SK-N-SH (cell line): ENCODE measurements at regions not wholly inside any gene's neighbourhood (a gene's known extent, or its start where the extent isn't known, plus 50 kb on each side); places are given as distances from the start of the nearest gene placed in this dataset.

Experiments used
- CTCF ChIA-PET: fragments of 300-600, 350-600 bp; formaldehyde crosslinking; extraction: SDS; loops from one replicate; lab custom pipeline; 2021; lab: Yijun Ruan, JAX
- POLR2A ChIA-PET: fragments of 350-600 bp; sonication (Branson Sonifier 250); formaldehyde crosslinking; extraction: SDS; loops from one replicate; lab custom pipeline; 2020; ENCODE audit warnings: antibody characterized with exemption, inconsistent platforms; lab: Yijun Ruan, JAX
- DNase-seq: peaks from one replicate; pipeline ENCODE4 v3.0.0; 2012
- H2AFZ ChIP-seq: fragments of 200-600 bp; sonication (generic); 2 replicates; pipeline ENCODE4 v1.8.1; 2016; ENCODE audit warnings: antibody characterized with exemption, mild to moderate bottlenecking, low read depth
- H3F3A ChIP-seq: fragments of 200-600 bp; sonication (generic); replicated peaks from 2 replicates; pipeline ENCODE3; 2016; ENCODE audit warnings: antibody characterized with exemption, mild to moderate bottlenecking; ENCODE audit not compliant: insufficient read depth
- H3K27ac ChIP-seq, 2 experiments: fragments of 200-500 bp in 1 of 2; fragments of 200-600 bp in 1 of 2; sonication (Bioruptor generic) in 1 of 2; sonication (generic), shearing (Covaris generic) in 1 of 2; 2 replicates each; pipeline versions ENCODE4 v1.5.1 to v1.6.1; 2014 to 2016; ENCODE audit warnings: low read depth in 2 of 2, inconsistent platforms in 1 of 2, low read length in 1 of 2, mild to moderate bottlenecking in 1 of 2, mixed read lengths in 1 of 2
- H3K27me3 ChIP-seq: fragments of 200-600 bp; sonication (generic), shearing (Covaris generic); 2 replicates; pipeline ENCODE4 v1.6.1; 2016; ENCODE audit warnings: mixed run types; ENCODE audit not compliant: insufficient read depth
- H3K36me3 ChIP-seq, 2 experiments: fragments of 200-500 bp in 1 of 2; fragments of 200-600 bp in 1 of 2; sonication (Bioruptor generic) in 1 of 2; sonication (generic) in 1 of 2; replicated peaks in 1 of 2; 2 replicates each; pipeline versions ENCODE3 to v1.5.1; 2014 to 2016; ENCODE audit warnings: low read length in 1 of 2, mild to moderate bottlenecking in 1 of 2; ENCODE audit not compliant: insufficient read depth in 2 of 2, control insufficient read depth in 1 of 2
- H3K4me1 ChIP-seq, 2 experiments: fragments of 200-500 bp in 1 of 2; fragments of 200-600 bp in 1 of 2; sonication (Bioruptor generic) in 1 of 2; sonication (generic), shearing (Covaris generic) in 1 of 2; 2 replicates each; pipeline versions ENCODE4 v1.5.1 to v1.6.1; 2014 to 2016; ENCODE audit warnings: low read depth in 1 of 2, low read length in 1 of 2, mixed run types in 1 of 2; ENCODE audit not compliant: insufficient read depth in 2 of 2, control insufficient read depth in 1 of 2
- H3K4me2 ChIP-seq: fragments of 200-600 bp; sonication (generic), shearing (Covaris generic); 2 replicates; pipeline ENCODE4 v1.6.1; 2017; ENCODE audit warnings: mixed run types
- H3K4me3 ChIP-seq, 2 experiments: fragments of 200-500 bp in 1 of 2; fragments of 200-600 bp in 1 of 2; sonication (Bioruptor generic) in 1 of 2; sonication (generic), shearing (Covaris generic) in 1 of 2; 2 replicates each; pipeline versions ENCODE4 v1.5.1 to v1.8.1; 2014 to 2016; ENCODE audit warnings: low read depth in 2 of 2, inconsistent platforms in 1 of 2, low read length in 1 of 2, mild to moderate bottlenecking in 1 of 2, mixed read lengths in 1 of 2, moderate library complexity in 1 of 2
- H3K79me2 ChIP-seq: fragments of 200-600 bp; sonication (generic); 2 replicates; pipeline ENCODE4 v1.8.1; 2017; ENCODE audit warnings: mild to moderate bottlenecking; ENCODE audit not compliant: insufficient read depth
- H3K9ac ChIP-seq: fragments of 200-600 bp; sonication (generic); 2 replicates; pipeline ENCODE4 v1.6.1; 2017; ENCODE audit warnings: mixed run types
- H3K9me2 ChIP-seq: fragments of 200-600 bp; sonication (generic); 2 replicates; pipeline ENCODE4 v1.6.1; 2017; ENCODE audit warnings: mixed run types
- H3K9me3 ChIP-seq: fragments of 200-600 bp; sonication (generic); 2 replicates; pipeline ENCODE4 v1.6.1; 2017; ENCODE audit warnings: mixed run types, mild to moderate bottlenecking, moderate library complexity
- H4K20me1 ChIP-seq: fragments of 200-600 bp; sonication (generic); 2 replicates; pipeline ENCODE4 v1.6.1; 2017; ENCODE audit warnings: mild to moderate bottlenecking, mixed run types; ENCODE audit not compliant: insufficient read depth
- CHD2 ChIP-seq: fragments of 150-350 bp; IDR thresholded peaks from 2 replicates; pipeline ENCODE4 v1.6.1; 2018; ENCODE audit warnings: low read length; ENCODE audit not compliant: partially characterized antibody
- EP300 ChIP-seq, 2 experiments: IDR thresholded peaks; 2 replicates each; pipeline versions ENCODE4 v1.4.0 to v1.6.1; 2012; ENCODE audit warnings: borderline replicate concordance in 1 of 2, low read depth in 1 of 2, low read length in 1 of 2
- FOSL2 ChIP-seq: IDR thresholded peaks from 2 replicates; pipeline ENCODE4 v1.4.0; 2012; ENCODE audit warnings: low read depth, mild to moderate bottlenecking, moderate library complexity, borderline replicate concordance
- FOXJ3 ChIP-seq: sonication (generic); formaldehyde crosslinking; IDR thresholded peaks from 2 replicates; pipeline ENCODE4 v1.5.1; 2020; ENCODE audit warnings: mild to moderate bottlenecking, missing genetic modification reagents
- FOXM1 ChIP-seq: IDR thresholded peaks from 2 replicates; pipeline ENCODE4 v1.4.0; 2012; ENCODE audit warnings: low read depth, mild to moderate bottlenecking
- JUND ChIP-seq: IDR thresholded peaks from 2 replicates; pipeline ENCODE4 v1.4.0; 2012
- MEF2A ChIP-seq: IDR thresholded peaks from 2 replicates; pipeline ENCODE4 v1.4.0; 2012; ENCODE audit warnings: low read depth, borderline replicate concordance
- NFIC ChIP-seq: IDR thresholded peaks from 2 replicates; pipeline ENCODE4 v1.4.0; 2012; ENCODE audit warnings: borderline replicate concordance
- POLR2AphosphoS5 ChIP-seq: IDR thresholded peaks from 2 replicates; pipeline ENCODE4 v1.6.1; 2012; ENCODE audit warnings: low read depth, low read length
- RAD21 ChIP-seq: IDR thresholded peaks from 2 replicates; pipeline ENCODE4 v1.6.1; 2012; ENCODE audit warnings: mild to moderate bottlenecking, low read length
- RCOR1 ChIP-seq: fragments of 150-350 bp; IDR thresholded peaks from 2 replicates; pipeline ENCODE4 v1.6.1; 2017; ENCODE audit warnings: antibody characterized with exemption, low read length
- SMC3 ChIP-seq: IDR thresholded peaks from 2 replicates; pipeline ENCODE4 v1.6.1; 2012; ENCODE audit warnings: low read depth, low read length, improper control_type of control experiment
- TAF1 ChIP-seq: IDR thresholded peaks from 2 replicates; pipeline ENCODE4 v1.6.1; 2012; ENCODE audit warnings: low read depth, mild to moderate bottlenecking, low read length, moderate library complexity, borderline replicate concordance
- TCF12 ChIP-seq: IDR thresholded peaks from 2 replicates; pipeline ENCODE4 v1.4.0; 2012
- WGBS: methylation state at CpG from one replicate; pipeline ENCODE4 v1.1.6; 2017; ENCODE audit warnings: low lambda C conversion rate; 5-methylcytosine and 5-hydroxymethylcytosine counted together
- TF ChIP-seq, protein P1 (sequence below): fragments of 150-350 bp; IDR thresholded peaks from 2 replicates; pipeline ENCODE4 v1.6.1; 2017; ENCODE audit warnings: antibody characterized with exemption, low read length, low read depth, borderline replicate concordance
- TF ChIP-seq, protein P2 (sequence below): fragments of 200-600 bp; sonication (generic); IDR thresholded peaks from 2 replicates; pipeline ENCODE4 v1.6.1; 2017; ENCODE audit warnings: antibody characterized with exemption, mild to moderate bottlenecking, moderate library complexity
- TF ChIP-seq, protein P3 (sequence below): IDR thresholded peaks from 2 replicates; pipeline ENCODE4 v1.4.0; 2012; ENCODE audit warnings: low read depth, borderline replicate concordance
- TF ChIP-seq, protein P4 (sequence below): IDR thresholded peaks from 2 replicates; pipeline ENCODE4 v1.4.0; 2012; ENCODE audit warnings: low read depth, borderline replicate concordance
- TF ChIP-seq, protein P5 (sequence below): IDR thresholded peaks from 2 replicates; pipeline ENCODE4 v1.4.0; 2012; ENCODE audit warnings: low read depth
- TF ChIP-seq, protein P6 (sequence below): IDR thresholded peaks from 2 replicates; pipeline ENCODE4; 2012

DNA sequence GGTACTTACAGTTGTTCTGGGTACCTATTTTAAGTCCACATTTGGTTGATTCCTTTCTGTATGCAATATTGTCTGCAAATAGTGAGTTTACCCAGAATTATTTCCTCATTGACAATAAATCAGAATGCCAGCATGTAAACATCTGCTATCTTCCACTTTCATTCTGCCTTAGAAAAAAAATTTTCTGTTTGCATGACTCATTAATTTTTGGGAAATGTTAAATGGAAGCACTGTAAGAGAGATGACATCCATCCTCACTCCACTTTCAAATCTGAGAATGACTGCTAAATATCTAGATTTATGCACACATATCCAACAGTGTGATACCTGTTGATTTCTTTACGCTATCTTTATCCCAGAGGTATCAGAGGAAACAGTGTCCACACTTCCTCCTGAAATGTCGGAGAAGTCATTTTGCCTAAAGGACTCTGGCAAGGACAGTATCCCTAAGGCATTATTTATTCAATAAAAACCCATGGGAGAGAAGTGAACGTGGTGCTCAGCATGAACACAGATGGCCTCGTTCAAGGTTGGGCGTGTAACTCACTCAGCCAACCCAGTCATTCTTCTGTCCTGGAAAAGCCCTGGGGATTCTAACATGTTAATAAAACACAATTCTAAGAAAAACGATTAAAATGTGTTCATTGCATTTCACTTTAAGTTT is 780.9 kb downstream of the QKI start (continued):
- TF ChIP-seq FOXJ3 (CRISPR knock-in tag) = no peak
- TF ChIP-seq CHD2 = no peak
- no peak for TF ChIP-seq TAF1
- TF ChIP-seq, protein P1, sequence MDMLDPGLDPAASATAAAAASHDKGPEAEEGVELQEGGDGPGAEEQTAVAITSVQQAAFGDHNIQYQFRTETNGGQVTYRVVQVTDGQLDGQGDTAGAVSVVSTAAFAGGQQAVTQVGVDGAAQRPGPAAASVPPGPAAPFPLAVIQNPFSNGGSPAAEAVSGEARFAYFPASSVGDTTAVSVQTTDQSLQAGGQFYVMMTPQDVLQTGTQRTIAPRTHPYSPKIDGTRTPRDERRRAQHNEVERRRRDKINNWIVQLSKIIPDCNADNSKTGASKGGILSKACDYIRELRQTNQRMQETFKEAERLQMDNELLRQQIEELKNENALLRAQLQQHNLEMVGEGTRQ = no peak
- no peak for TF ChIP-seq MEF2A
- TF ChIP-seq FOSL2 = no peak
- TF ChIP-seq, protein P2, sequence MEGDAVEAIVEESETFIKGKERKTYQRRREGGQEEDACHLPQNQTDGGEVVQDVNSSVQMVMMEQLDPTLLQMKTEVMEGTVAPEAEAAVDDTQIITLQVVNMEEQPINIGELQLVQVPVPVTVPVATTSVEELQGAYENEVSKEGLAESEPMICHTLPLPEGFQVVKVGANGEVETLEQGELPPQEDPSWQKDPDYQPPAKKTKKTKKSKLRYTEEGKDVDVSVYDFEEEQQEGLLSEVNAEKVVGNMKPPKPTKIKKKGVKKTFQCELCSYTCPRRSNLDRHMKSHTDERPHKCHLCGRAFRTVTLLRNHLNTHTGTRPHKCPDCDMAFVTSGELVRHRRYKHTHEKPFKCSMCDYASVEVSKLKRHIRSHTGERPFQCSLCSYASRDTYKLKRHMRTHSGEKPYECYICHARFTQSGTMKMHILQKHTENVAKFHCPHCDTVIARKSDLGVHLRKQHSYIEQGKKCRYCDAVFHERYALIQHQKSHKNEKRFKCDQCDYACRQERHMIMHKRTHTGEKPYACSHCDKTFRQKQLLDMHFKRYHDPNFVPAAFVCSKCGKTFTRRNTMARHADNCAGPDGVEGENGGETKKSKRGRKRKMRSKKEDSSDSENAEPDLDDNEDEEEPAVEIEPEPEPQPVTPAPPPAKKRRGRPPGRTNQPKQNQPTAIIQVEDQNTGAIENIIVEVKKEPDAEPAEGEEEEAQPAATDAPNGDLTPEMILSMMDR = no peak
- TF ChIP-seq NFIC = no peak
- no peak for TF ChIP-seq RCOR1
- TF ChIP-seq, protein P3, sequence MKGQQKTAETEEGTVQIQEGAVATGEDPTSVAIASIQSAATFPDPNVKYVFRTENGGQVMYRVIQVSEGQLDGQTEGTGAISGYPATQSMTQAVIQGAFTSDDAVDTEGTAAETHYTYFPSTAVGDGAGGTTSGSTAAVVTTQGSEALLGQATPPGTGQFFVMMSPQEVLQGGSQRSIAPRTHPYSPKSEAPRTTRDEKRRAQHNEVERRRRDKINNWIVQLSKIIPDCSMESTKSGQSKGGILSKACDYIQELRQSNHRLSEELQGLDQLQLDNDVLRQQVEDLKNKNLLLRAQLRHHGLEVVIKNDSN = no peak

DNA sequence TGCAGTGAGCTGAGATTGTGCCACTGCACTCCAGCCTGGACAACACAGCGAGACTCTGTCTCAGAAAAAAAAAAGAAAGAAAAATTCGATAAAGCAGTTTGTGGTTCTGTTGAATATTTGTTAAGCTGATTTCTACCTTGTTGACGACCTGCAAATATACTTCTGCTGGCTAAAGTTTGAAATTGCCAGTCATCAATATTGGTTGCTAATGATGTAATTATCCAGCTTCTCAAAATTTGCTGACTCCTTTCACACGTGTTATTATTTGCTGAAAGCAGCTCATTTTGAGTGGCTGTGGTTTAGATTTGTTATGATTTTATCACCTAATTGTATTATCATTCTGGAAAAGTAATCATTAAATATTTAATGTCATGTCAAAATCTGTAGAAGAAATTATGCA is 774.3 kb downstream of the QKI start:
- Histone ChIP-seq H3F3A (no peaks in the 10 kb centered on the region), H4K20me1 (no peaks in the 10 kb centered on the region), H3K4me3 (no peak overlapping the region), H3K4me2 (no peak overlapping the region), H3K9me3 (no peaks in the 10 kb centered on the region), H3K9ac (no peak overlapping the region), H3K4me1 (no peaks in the 10 kb centered on the region; a peak in 1 of 4 replicates), H3K9me2 (no peaks in the 10 kb centered on the region), H2AFZ (no peak overlapping the region), H3K27ac (no peak overlapping the region), H3K27me3 (no peaks in the 10 kb centered on the region), H3K36me3 (no peaks in the 10 kb centered on the region), H3K79me2 (no peaks in the 10 kb centered on the region)
- ChIA-PET CTCF (interaction anchor here (0.6 to 2.6 kb wide), 3 partner anchors 27 to 1097 kb away, joined by 3 to 8 read pairs (median 3); no protein-coding TSS in a partner anchor), POLR2A (no interaction called here)
- WGBS = 17% methylated on average over 4 of the region's 4 CpGs
- no peak for DNase-seq
- TF ChIP-seq EP300 (IDR thresholded peaks at IDR 0.05; ENCODE audit: borderline replicate concordance in 1 of 2, low read depth in 1 of 2, low read length in 1 of 2) (no peak), FOXM1 (no peak), FOSL2 (no peak), SMC3 (no peak), TCF12 (no peak), NFIC (no peak), CHD2 (no peak), FOXJ3 (CRISPR knock-in tag) (no peak), JUND (no peak), RAD21 (no peak), POLR2AphosphoS5 (no peak)
- TF ChIP-seq, protein P4, sequence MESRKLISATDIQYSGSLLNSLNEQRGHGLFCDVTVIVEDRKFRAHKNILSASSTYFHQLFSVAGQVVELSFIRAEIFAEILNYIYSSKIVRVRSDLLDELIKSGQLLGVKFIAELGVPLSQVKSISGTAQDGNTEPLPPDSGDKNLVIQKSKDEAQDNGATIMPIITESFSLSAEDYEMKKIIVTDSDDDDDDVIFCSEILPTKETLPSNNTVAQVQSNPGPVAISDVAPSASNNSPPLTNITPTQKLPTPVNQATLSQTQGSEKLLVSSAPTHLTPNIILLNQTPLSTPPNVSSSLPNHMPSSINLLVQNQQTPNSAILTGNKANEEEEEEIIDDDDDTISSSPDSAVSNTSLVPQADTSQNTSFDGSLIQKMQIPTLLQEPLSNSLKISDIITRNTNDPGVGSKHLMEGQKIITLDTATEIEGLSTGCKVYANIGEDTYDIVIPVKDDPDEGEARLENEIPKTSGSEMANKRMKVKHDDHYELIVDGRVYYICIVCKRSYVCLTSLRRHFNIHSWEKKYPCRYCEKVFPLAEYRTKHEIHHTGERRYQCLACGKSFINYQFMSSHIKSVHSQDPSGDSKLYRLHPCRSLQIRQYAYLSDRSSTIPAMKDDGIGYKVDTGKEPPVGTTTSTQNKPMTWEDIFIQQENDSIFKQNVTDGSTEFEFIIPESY = no peak
- TF ChIP-seq, protein P5, sequence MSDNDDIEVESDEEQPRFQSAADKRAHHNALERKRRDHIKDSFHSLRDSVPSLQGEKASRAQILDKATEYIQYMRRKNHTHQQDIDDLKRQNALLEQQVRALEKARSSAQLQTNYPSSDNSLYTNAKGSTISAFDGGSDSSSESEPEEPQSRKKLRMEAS = no peak
- TF ChIP-seq, protein P2 = no peak
- TF ChIP-seq, protein P6, sequence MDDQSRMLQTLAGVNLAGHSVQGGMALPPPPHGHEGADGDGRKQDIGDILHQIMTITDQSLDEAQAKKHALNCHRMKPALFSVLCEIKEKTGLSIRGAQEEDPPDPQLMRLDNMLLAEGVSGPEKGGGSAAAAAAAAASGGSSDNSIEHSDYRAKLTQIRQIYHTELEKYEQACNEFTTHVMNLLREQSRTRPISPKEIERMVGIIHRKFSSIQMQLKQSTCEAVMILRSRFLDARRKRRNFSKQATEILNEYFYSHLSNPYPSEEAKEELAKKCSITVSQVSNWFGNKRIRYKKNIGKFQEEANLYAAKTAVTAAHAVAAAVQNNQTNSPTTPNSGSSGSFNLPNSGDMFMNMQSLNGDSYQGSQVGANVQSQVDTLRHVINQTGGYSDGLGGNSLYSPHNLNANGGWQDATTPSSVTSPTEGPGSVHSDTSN = no peak
- TF ChIP-seq, protein P1 = no peak
